ENCODE measurements at regions not wholly inside any gene's neighbourhood (a gene's known extent, or its start where the extent isn't known, plus 50 kb on each side); places are given as distances from the start of the nearest gene placed in this dataset.
"Not testable (repeated sequence)": the region's sequence is repeated elsewhere in the genome, so short reads cannot be mapped to it uniquely, and the experiment has no call there.

- DNase-seq = no peak
Measured at GRCh38 chr11:134504146-134504905, 92.3 kb upstream of the B3GAT1 start.

- DNase-seq = no peak
Measured at GRCh38 chr11:134503596-134503995, 91.6 kb upstream of the B3GAT1 start.

GRCh38 chr11:134503100-134503499 lies 91.1 kb upstream of the B3GAT1 start:
- DNase-seq = no peak

GRCh38 chr11:134502153-134502550 lies 90.1 kb upstream of the B3GAT1 start:
- no peak for DNase-seq

GRCh38 chr11:134501406-134502152 lies 89.5 kb upstream of the B3GAT1 start:
- no peak for DNase-seq

GRCh38 chr11:134500621-134501020 lies 88.6 kb upstream of the B3GAT1 start:
- DNase-seq = no peak

- DNase-seq = no peak
Measured at GRCh38 chr11:134499990-134500389, 87.9 kb upstream of the B3GAT1 start.

- DNase-seq = no peak
Measured at GRCh38 chr11:134498326-134499139, 86.5 kb upstream of the B3GAT1 start.

GRCh38 chr11:134497586-134497985 lies 85.5 kb upstream of the B3GAT1 start:
- DNase-seq = no peak

- DNase-seq = not testable (repeated sequence)
Measured at GRCh38 chr11:134496058-134496457, 84.0 kb upstream of the B3GAT1 start.

- DNase-seq = not testable (repeated sequence)
Measured at GRCh38 chr11:134494395-134494794, 82.4 kb upstream of the B3GAT1 start.

- DNase-seq = not testable (repeated sequence)
Measured at GRCh38 chr11:134492411-134492810, 80.4 kb upstream of the B3GAT1 start.

GRCh38 chr11:134489728-134490127 lies 77.7 kb upstream of the B3GAT1 start:
- DNase-seq = no peak

GRCh38 chr11:134488913-134489312 lies 76.9 kb upstream of the B3GAT1 start:
- DNase-seq = no peak

- no peak for DNase-seq
Measured at GRCh38 chr11:134488512-134488911, 76.5 kb upstream of the B3GAT1 start.

- DNase-seq = no peak
Measured at GRCh38 chr11:134487696-134488095, 75.7 kb upstream of the B3GAT1 start.

- DNase-seq = no peak
Measured at GRCh38 chr11:134486704-134487103, 74.7 kb upstream of the B3GAT1 start.

- DNase-seq = no peak
Measured at GRCh38 chr11:134486106-134486505, 74.1 kb upstream of the B3GAT1 start.

- no peak for DNase-seq
Measured at GRCh38 chr11:134485316-134485715, 73.3 kb upstream of the B3GAT1 start.

- no peak for DNase-seq
Measured at GRCh38 chr11:134483857-134484256, 71.8 kb upstream of the B3GAT1 start.

GRCh38 chr11:134483291-134483690 lies 71.2 kb upstream of the B3GAT1 start:
- no peak for DNase-seq

GRCh38 chr11:134482865-134483264 lies 70.8 kb upstream of the B3GAT1 start:
- no peak for DNase-seq

GRCh38 chr11:134481933-134482527 lies 70.0 kb upstream of the B3GAT1 start:
- no peak for DNase-seq

Data from CD4-positive, alpha-beta T cell treated with Interleukin-21 for 1 hour (primary cell).